CD4-positive, alpha-beta memory T cell (primary cell): ENCODE measurements at regions not wholly inside any gene's neighbourhood (a gene's known extent, or its start where the extent isn't known, plus 50 kb on each side); places are given as distances from the start of the nearest gene placed in this dataset.

ENCODE experiments used
- CTCF ChIA-PET: fragments of 350-600 bp; sonication (Branson Sonifier 250); formaldehyde crosslinking; loops from one replicate; lab custom pipeline; 2021; ENCODE audit warnings: inconsistent platforms; ENCODE audit not compliant: partially characterized antibody; lab: Charles Lee
- POLR2A ChIA-PET: fragments of 350-600 bp; sonication (Branson Sonifier 250); formaldehyde crosslinking; loops from one replicate; lab custom pipeline; 2021; ENCODE audit not compliant: partially characterized antibody; lab: Charles Lee
- DNase-seq, 5 donors: peaks; one replicate each; pipeline versions ENCODE4 v3.0.0 to v3.0.0-alpha.2; 2020 to 2022; ENCODE audit warnings: mixed read lengths in 1 of 5
- H3K27ac ChIP-seq: one replicate; pipeline ENCODE4 v1.7.0; 2013; ENCODE audit warnings: low read depth, low read length
- H3K27me3 ChIP-seq: 2 replicates; pipeline ENCODE4 v1.7.0; 2013; ENCODE audit warnings: mild to moderate bottlenecking, low read length, moderate library complexity; ENCODE audit not compliant: insufficient read depth
- H3K36me3 ChIP-seq: 2 replicates; pipeline ENCODE4 v1.7.0; 2013; ENCODE audit warnings: mild to moderate bottlenecking, low read length, moderate library complexity; ENCODE audit not compliant: insufficient read depth
- H3K4me1 ChIP-seq: 2 replicates; pipeline ENCODE4 v1.7.0; 2013; ENCODE audit warnings: mild to moderate bottlenecking, low read length, moderate library complexity; ENCODE audit not compliant: insufficient read depth
- H3K4me3 ChIP-seq, 2 donors: one replicate each; pipeline ENCODE4 v1.7.0; 2013; ENCODE audit warnings: low read length in 2 of 2, mild to moderate bottlenecking in 1 of 2
- H3K9me3 ChIP-seq, 2 donors: one replicate each; pipeline ENCODE4 v1.7.0; 2013; ENCODE audit warnings: low read length in 2 of 2, control low read depth in 1 of 2; ENCODE audit not compliant: control insufficient read depth in 1 of 2
- H3K27ac Mint-ChIP-seq, 7 donors: one replicate each; pipeline ENCODE4 v1.8.0; 2020 to 2021; ENCODE audit warnings: mixed read lengths in 7 of 7, mild to moderate bottlenecking in 6 of 7, inconsistent platforms in 3 of 7, moderate library complexity in 3 of 7
- H3K27me3 Mint-ChIP-seq, 2 donors: one replicate each; pipeline ENCODE4 v1.8.0; 2020 to 2021; ENCODE audit warnings: mixed read lengths in 2 of 2
- H3K36me3 Mint-ChIP-seq, 2 donors: one replicate each; pipeline ENCODE4 v1.8.0; 2020 to 2021; ENCODE audit warnings: mixed read lengths in 2 of 2, inconsistent platforms in 1 of 2, mild to moderate bottlenecking in 1 of 2
- H3K4me1 Mint-ChIP-seq, 4 donors: one replicate each; pipeline ENCODE4 v1.8.0; 2020 to 2021; ENCODE audit warnings: mixed read lengths in 4 of 4, mild to moderate bottlenecking in 1 of 4
- H3K4me3 Mint-ChIP-seq, 8 donors: one replicate each; pipeline ENCODE4 v1.8.0; 2020 to 2021; ENCODE audit warnings: mixed read lengths in 8 of 8, mild to moderate bottlenecking in 7 of 8, moderate library complexity in 6 of 8, inconsistent platforms in 3 of 8
- H3K9me3 Mint-ChIP-seq, 8 donors: one replicate each; pipeline ENCODE4 v1.8.0; 2020 to 2021; ENCODE audit warnings: mixed read lengths in 8 of 8, mild to moderate bottlenecking in 5 of 8, inconsistent platforms in 3 of 8, moderate library complexity in 1 of 8
- intact Hi-C: fragments of 100-400 bp; cut with micrococcal nuclease; formaldehyde crosslinking; loops from one replicate; pipeline ENCODE4 v1.15.1; 2023

GRCh38 chr19:31725051-31725450, 375.8 kb upstream of the TSHZ3 start:
- DNase-seq: no peak
- Histone ChIP-seq H3K9me3 (no peaks in the 10 kb centered on the region), H3K36me3 (no peaks in the 10 kb centered on the region), H3K4me1 (no peaks in the 10 kb centered on the region), H3K27ac (no peak overlapping the region), H3K27me3 (no peaks in the 10 kb centered on the region), H3K4me3 (no peak overlapping the region)
- H3K36me3 Mint-ChIP-seq: no peaks in the 10 kb centered on the region
- CTCF ChIA-PET: no interaction called here
- intact Hi-C loops: no loop called here
- no peaks in the 10 kb centered on the region for H3K27me3 Mint-ChIP-seq
- peaks cover 0 to 3% (median under 1%) of the 10 kb centered on the region in 8 donors for H3K9me3 Mint-ChIP-seq
- H3K4me1 Mint-ChIP-seq: no peaks in the 10 kb centered on the region
- no peak overlapping the region for H3K4me3 Mint-ChIP-seq
- POLR2A ChIA-PET: no interaction called here
- no peak overlapping the region for H3K27ac Mint-ChIP-seq

GRCh38 chr19:31727536-31727935, 378.3 kb upstream of the TSHZ3 start:
- POLR2A ChIA-PET: no interaction called here
- no peaks in the 10 kb centered on the region for H3K36me3 Mint-ChIP-seq
- CTCF ChIA-PET: no interaction called here
- no peak for DNase-seq
- no peaks in the 10 kb centered on the region for H3K4me1 ChIP-seq
- no peak overlapping the region for H3K27ac Mint-ChIP-seq
- no peaks in the 10 kb centered on the region for H3K27me3 Mint-ChIP-seq
- H3K27me3 ChIP-seq: no peaks in the 10 kb centered on the region
- no peaks in the 10 kb centered on the region for H3K9me3 ChIP-seq
- H3K9me3 Mint-ChIP-seq: peaks cover 0 to 5% (median 1%) of the 10 kb centered on the region in 8 donors
- H3K4me3 ChIP-seq: no peak overlapping the region
- no peaks in the 10 kb centered on the region for H3K4me1 Mint-ChIP-seq
- H3K36me3 ChIP-seq: no peaks in the 10 kb centered on the region
- H3K4me3 Mint-ChIP-seq: no peak overlapping the region
- intact Hi-C loops: no loop called here
- H3K27ac ChIP-seq: no peak overlapping the region

GRCh38 chr19:31730270-31730669, 381.0 kb upstream of the TSHZ3 start:
- POLR2A ChIA-PET: no interaction called here

GRCh38 chr19:31733591-31733990, 384.4 kb upstream of the TSHZ3 start:
- no peaks in the 10 kb centered on the region for H3K4me1 Mint-ChIP-seq
- no peaks in the 10 kb centered on the region for H3K9me3 ChIP-seq
- no peak overlapping the region for H3K4me3 Mint-ChIP-seq
- no peak for DNase-seq
- ChIA-PET CTCF (no interaction called here), POLR2A (no interaction called here)
- no peak overlapping the region for H3K27ac Mint-ChIP-seq
- no peaks in the 10 kb centered on the region for H3K27me3 Mint-ChIP-seq
- H3K4me3 ChIP-seq: no peak overlapping the region
- H3K27ac ChIP-seq: no peak overlapping the region
- H3K4me1 ChIP-seq: no peaks in the 10 kb centered on the region
- H3K36me3 Mint-ChIP-seq: no peaks in the 10 kb centered on the region
- peaks cover 0 to 7% (median under 1%) of the 10 kb centered on the region in 8 donors for H3K9me3 Mint-ChIP-seq
- H3K36me3 ChIP-seq: no peaks in the 10 kb centered on the region
- no peaks in the 10 kb centered on the region for H3K27me3 ChIP-seq
- intact Hi-C loops: no loop called here

More at GRCh38 chr19:31730270-31730669, 381.0 kb upstream of the TSHZ3 start:
- Histone ChIP-seq H3K27me3 (no peaks in the 10 kb centered on the region), H3K27ac (no peak overlapping the region), H3K9me3 (no peaks in the 10 kb centered on the region), H3K36me3 (no peaks in the 10 kb centered on the region), H3K4me1 (no peaks in the 10 kb centered on the region), H3K4me3 (no peak overlapping the region)
- Mint-ChIP-seq H3K36me3 (no peaks in the 10 kb centered on the region), H3K27me3 (no peaks in the 10 kb centered on the region), H3K4me3 (no peak overlapping the region), H3K27ac (no peak overlapping the region), H3K9me3 (peaks cover 0 to 7% (median 2%) of the 10 kb centered on the region in 8 donors), H3K4me1 (no peaks in the 10 kb centered on the region)
- no peak for DNase-seq
- CTCF ChIA-PET: no interaction called here
- intact Hi-C loops: no loop called here

GRCh38 chr19:31742249-31742648, 393.0 kb upstream of the TSHZ3 start:
- POLR2A ChIA-PET: no interaction called here
- Histone ChIP-seq H3K4me1 (no peaks in the 10 kb centered on the region), H3K27ac (no peak overlapping the region), H3K4me3 (no peak overlapping the region), H3K9me3 (no peaks in the 10 kb centered on the region), H3K36me3 (no peaks in the 10 kb centered on the region), H3K27me3 (no peaks in the 10 kb centered on the region)
- Mint-ChIP-seq H3K4me1 (peaks cover 0 to 1% (median 0%) of the 10 kb centered on the region in 4 donors), H3K9me3 (peaks cover 0 to 5% (median 0%) of the 10 kb centered on the region in 8 donors), H3K36me3 (no peaks in the 10 kb centered on the region), H3K27me3 (peaks cover 0 to 2% of the 10 kb centered on the region in 2 donors), H3K27ac (no peak overlapping the region), H3K4me3 (no peak overlapping the region)
- no peak for DNase-seq
- intact Hi-C loops: no loop called here
- CTCF ChIA-PET: no interaction called here

- Mint-ChIP-seq H3K4me1 (peaks cover 0 to 1% (median 0%) of the 10 kb centered on the region in 4 donors), H3K4me3 (no peak overlapping the region), H3K27ac (no peak overlapping the region), H3K27me3 (peaks cover 0 to 1% of the 10 kb centered on the region in 2 donors), H3K9me3 (peaks cover 0 to 5% (median 0%) of the 10 kb centered on the region in 8 donors), H3K36me3 (no peaks in the 10 kb centered on the region)
- DNase-seq: no peak
- Histone ChIP-seq H3K36me3 (no peaks in the 10 kb centered on the region), H3K27ac (no peak overlapping the region), H3K9me3 (no peaks in the 10 kb centered on the region), H3K27me3 (no peaks in the 10 kb centered on the region), H3K4me1 (no peaks in the 10 kb centered on the region), H3K4me3 (no peak overlapping the region)
- POLR2A ChIA-PET: no interaction called here
- CTCF ChIA-PET: no interaction called here
- intact Hi-C loops: no loop called here
These were observed 396.5 kb upstream of the TSHZ3 start for GRCh38 chr19:31745731-31746130.

- POLR2A ChIA-PET: no interaction called here
These were observed 400.0 kb upstream of the TSHZ3 start for GRCh38 chr19:31749231-31749630.

GRCh38 chr19:31759359-31759758, 410.1 kb upstream of the TSHZ3 start:
- Histone ChIP-seq H3K4me1 (no peaks in the 10 kb centered on the region), H3K27ac (no peak overlapping the region), H3K9me3 (no peaks in the 10 kb centered on the region), H3K27me3 (no peaks in the 10 kb centered on the region), H3K4me3 (no peak overlapping the region), H3K36me3 (no peaks in the 10 kb centered on the region)
- H3K27me3 Mint-ChIP-seq: no peaks in the 10 kb centered on the region
- DNase-seq: no peak
- ChIA-PET CTCF (no interaction called here), POLR2A (no interaction called here)
- no peaks in the 10 kb centered on the region for H3K4me1 Mint-ChIP-seq
- H3K36me3 Mint-ChIP-seq: no peaks in the 10 kb centered on the region
- intact Hi-C loops: no loop called here
- H3K9me3 Mint-ChIP-seq: peaks cover 0 to 9% (median 3%) of the 10 kb centered on the region in 8 donors
- H3K4me3 Mint-ChIP-seq: no peak overlapping the region
- H3K27ac Mint-ChIP-seq: no peak overlapping the region

More at GRCh38 chr19:31749231-31749630, 400.0 kb upstream of the TSHZ3 start:
- Mint-ChIP-seq H3K4me3 (no peak overlapping the region), H3K9me3 (peaks cover 0 to 6% (median 1%) of the 10 kb centered on the region in 8 donors), H3K36me3 (no peaks in the 10 kb centered on the region), H3K27me3 (peaks cover 0 to 2% of the 10 kb centered on the region in 2 donors), H3K27ac (no peak overlapping the region), H3K4me1 (no peaks in the 10 kb centered on the region)
- Histone ChIP-seq H3K4me3 (no peak overlapping the region), H3K27me3 (no peaks in the 10 kb centered on the region), H3K36me3 (no peaks in the 10 kb centered on the region), H3K27ac (no peak overlapping the region), H3K9me3 (no peaks in the 10 kb centered on the region), H3K4me1 (no peaks in the 10 kb centered on the region)
- intact Hi-C loops: no loop called here
- DNase-seq: no peak
- CTCF ChIA-PET: no interaction called here
